ENCODE measurements at regions not wholly inside any gene's neighbourhood (a gene's known extent, or its start where the extent isn't known, plus 50 kb on each side); places are given as distances from the start of the nearest gene placed in this dataset.

- Histone ChIP-seq H3K27me3 (ENCODE audit: control insufficient read depth, insufficient read depth, low read length) (no peaks in the 10 kb centered on the region), H3K36me3 (replicated peaks; ENCODE audit: control insufficient read depth, insufficient read depth, low read length) (no peaks in the 10 kb centered on the region), H3K4me3 (ENCODE audit: insufficient read depth, low read depth, low read length) (no peak overlapping the region)
- no peak for DNase-seq
These were observed 207.9 kb downstream of the BTG1 start for GRCh38 chr12:91937706-91938105.

- Histone ChIP-seq H3K4me3 (ENCODE audit: insufficient read depth, low read depth, low read length) (no peak overlapping the region), H3K27me3 (ENCODE audit: control insufficient read depth, insufficient read depth, low read length) (no peaks in the 10 kb centered on the region), H3K36me3 (replicated peaks; ENCODE audit: control insufficient read depth, insufficient read depth, low read length) (no peaks in the 10 kb centered on the region)
- no peak for DNase-seq
These were observed 208.6 kb downstream of the BTG1 start for GRCh38 chr12:91937009-91937408.

- H3K27me3 ChIP-seq (ENCODE audit: control insufficient read depth, insufficient read depth, low read length): no peaks in the 10 kb centered on the region
These were observed 210.3 kb downstream of the BTG1 start for GRCh38 chr12:91935296-91935695.

GRCh38 chr12:91931111-91931510 lies 214.5 kb downstream of the BTG1 start:
- Histone ChIP-seq H3K4me3 (ENCODE audit: insufficient read depth, low read depth, low read length) (no peak overlapping the region), H3K36me3 (replicated peaks; ENCODE audit: control insufficient read depth, insufficient read depth, low read length) (no peaks in the 10 kb centered on the region), H3K27me3 (ENCODE audit: control insufficient read depth, insufficient read depth, low read length) (no peaks in the 10 kb centered on the region)
- no peak for DNase-seq

More at GRCh38 chr12:91935296-91935695, 210.3 kb downstream of the BTG1 start:
- DNase-seq: no peak
- no peaks in the 10 kb centered on the region for H3K36me3 ChIP-seq (replicated peaks; ENCODE audit: control insufficient read depth, insufficient read depth, low read length)
- no peak overlapping the region for H3K4me3 ChIP-seq (ENCODE audit: insufficient read depth, low read depth, low read length)

- no peak overlapping the region for H3K4me3 ChIP-seq (ENCODE audit: insufficient read depth, low read depth, low read length)
- no peaks in the 10 kb centered on the region for H3K27me3 ChIP-seq (ENCODE audit: control insufficient read depth, insufficient read depth, low read length)
- H3K36me3 ChIP-seq (replicated peaks; ENCODE audit: control insufficient read depth, insufficient read depth, low read length): no peaks in the 10 kb centered on the region
- no peak for DNase-seq
These were observed 217.1 kb downstream of the BTG1 start for GRCh38 chr12:91928501-91928900.

- Histone ChIP-seq H3K4me3 (ENCODE audit: insufficient read depth, low read depth, low read length) (no peak overlapping the region), H3K27me3 (ENCODE audit: control insufficient read depth, insufficient read depth, low read length) (no peaks in the 10 kb centered on the region), H3K36me3 (replicated peaks; ENCODE audit: control insufficient read depth, insufficient read depth, low read length) (no peaks in the 10 kb centered on the region)
- DNase-seq: no peak
These were observed 218.8 kb downstream of the BTG1 start for GRCh38 chr12:91926848-91927247.

- DNase-seq: no peak
These were observed 220.8 kb downstream of the BTG1 start for GRCh38 chr12:91924827-91925226.

GRCh38 chr12:91923864-91924263 lies 221.8 kb downstream of the BTG1 start:
- H3K36me3 ChIP-seq (replicated peaks; ENCODE audit: control insufficient read depth, insufficient read depth, low read length): no peaks in the 10 kb centered on the region
- no peaks in the 10 kb centered on the region for H3K27me3 ChIP-seq (ENCODE audit: control insufficient read depth, insufficient read depth, low read length)
- no peak for DNase-seq
- H3K4me3 ChIP-seq (ENCODE audit: insufficient read depth, low read depth, low read length): no peak overlapping the region

More at GRCh38 chr12:91924827-91925226, 220.8 kb downstream of the BTG1 start:
- H3K36me3 ChIP-seq (replicated peaks; ENCODE audit: control insufficient read depth, insufficient read depth, low read length): no peaks in the 10 kb centered on the region
- no peak overlapping the region for H3K4me3 ChIP-seq (ENCODE audit: insufficient read depth, low read depth, low read length)
- H3K27me3 ChIP-seq (ENCODE audit: control insufficient read depth, insufficient read depth, low read length): no peaks in the 10 kb centered on the region

GRCh38 chr12:91922674-91923073 lies 223.0 kb downstream of the BTG1 start:
- Histone ChIP-seq H3K36me3 (replicated peaks; ENCODE audit: control insufficient read depth, insufficient read depth, low read length) (no peaks in the 10 kb centered on the region), H3K4me3 (ENCODE audit: insufficient read depth, low read depth, low read length) (no peak overlapping the region), H3K27me3 (ENCODE audit: control insufficient read depth, insufficient read depth, low read length) (no peaks in the 10 kb centered on the region)
- DNase-seq: no peak

- Histone ChIP-seq H3K4me3 (ENCODE audit: insufficient read depth, low read depth, low read length) (no peak overlapping the region), H3K36me3 (replicated peaks; ENCODE audit: control insufficient read depth, insufficient read depth, low read length) (no peaks in the 10 kb centered on the region), H3K27me3 (ENCODE audit: control insufficient read depth, insufficient read depth, low read length) (no peaks in the 10 kb centered on the region)
- DNase-seq: no peak
These were observed 223.5 kb downstream of the BTG1 start for GRCh38 chr12:91922139-91922538.

GRCh38 chr12:91921555-91921954 lies 224.1 kb downstream of the BTG1 start:
- Histone ChIP-seq H3K36me3 (replicated peaks; ENCODE audit: control insufficient read depth, insufficient read depth, low read length) (no peaks in the 10 kb centered on the region), H3K27me3 (ENCODE audit: control insufficient read depth, insufficient read depth, low read length) (no peaks in the 10 kb centered on the region), H3K4me3 (ENCODE audit: insufficient read depth, low read depth, low read length) (no peak overlapping the region)
- DNase-seq: no peak

GRCh38 chr12:91920741-91921140 lies 224.9 kb downstream of the BTG1 start:
- no peaks in the 10 kb centered on the region for H3K36me3 ChIP-seq (replicated peaks; ENCODE audit: control insufficient read depth, insufficient read depth, low read length)
- no peak for DNase-seq
- H3K4me3 ChIP-seq (ENCODE audit: insufficient read depth, low read depth, low read length): no peak overlapping the region
- H3K27me3 ChIP-seq (ENCODE audit: control insufficient read depth, insufficient read depth, low read length): no peaks in the 10 kb centered on the region

GRCh38 chr12:91920276-91920675 lies 225.4 kb downstream of the BTG1 start:
- Histone ChIP-seq H3K4me3 (ENCODE audit: insufficient read depth, low read depth, low read length) (no peak overlapping the region), H3K27me3 (ENCODE audit: control insufficient read depth, insufficient read depth, low read length) (no peaks in the 10 kb centered on the region), H3K36me3 (replicated peaks; ENCODE audit: control insufficient read depth, insufficient read depth, low read length) (no peaks in the 10 kb centered on the region)
- DNase-seq: no peak

GRCh38 chr12:91918431-91918830 lies 227.2 kb downstream of the BTG1 start:
- Histone ChIP-seq H3K4me3 (ENCODE audit: insufficient read depth, low read depth, low read length) (no peak overlapping the region), H3K27me3 (ENCODE audit: control insufficient read depth, insufficient read depth, low read length) (no peaks in the 10 kb centered on the region), H3K36me3 (replicated peaks; ENCODE audit: control insufficient read depth, insufficient read depth, low read length) (no peaks in the 10 kb centered on the region)
- DNase-seq: no peak

- H3K27me3 ChIP-seq (ENCODE audit: control insufficient read depth, insufficient read depth, low read length): no peaks in the 10 kb centered on the region
- DNase-seq: no peak
- no peak overlapping the region for H3K4me3 ChIP-seq (ENCODE audit: insufficient read depth, low read depth, low read length)
- H3K36me3 ChIP-seq (replicated peaks; ENCODE audit: control insufficient read depth, insufficient read depth, low read length): no peaks in the 10 kb centered on the region
These were observed 230.9 kb downstream of the BTG1 start for GRCh38 chr12:91914701-91915100.

GRCh38 chr12:91913651-91914050 lies 232.0 kb downstream of the BTG1 start:
- Histone ChIP-seq H3K4me3 (ENCODE audit: insufficient read depth, low read depth, low read length) (no peak overlapping the region), H3K27me3 (ENCODE audit: control insufficient read depth, insufficient read depth, low read length) (no peaks in the 10 kb centered on the region), H3K36me3 (replicated peaks; ENCODE audit: control insufficient read depth, insufficient read depth, low read length) (no peaks in the 10 kb centered on the region)
- DNase-seq: no peak

Data from H7 (cell line).